ENCODE measurements at regions not wholly inside any gene's neighbourhood (a gene's known extent, or its start where the extent isn't known, plus 50 kb on each side); places are given as distances from the start of the nearest gene placed in this dataset.

DNA sequence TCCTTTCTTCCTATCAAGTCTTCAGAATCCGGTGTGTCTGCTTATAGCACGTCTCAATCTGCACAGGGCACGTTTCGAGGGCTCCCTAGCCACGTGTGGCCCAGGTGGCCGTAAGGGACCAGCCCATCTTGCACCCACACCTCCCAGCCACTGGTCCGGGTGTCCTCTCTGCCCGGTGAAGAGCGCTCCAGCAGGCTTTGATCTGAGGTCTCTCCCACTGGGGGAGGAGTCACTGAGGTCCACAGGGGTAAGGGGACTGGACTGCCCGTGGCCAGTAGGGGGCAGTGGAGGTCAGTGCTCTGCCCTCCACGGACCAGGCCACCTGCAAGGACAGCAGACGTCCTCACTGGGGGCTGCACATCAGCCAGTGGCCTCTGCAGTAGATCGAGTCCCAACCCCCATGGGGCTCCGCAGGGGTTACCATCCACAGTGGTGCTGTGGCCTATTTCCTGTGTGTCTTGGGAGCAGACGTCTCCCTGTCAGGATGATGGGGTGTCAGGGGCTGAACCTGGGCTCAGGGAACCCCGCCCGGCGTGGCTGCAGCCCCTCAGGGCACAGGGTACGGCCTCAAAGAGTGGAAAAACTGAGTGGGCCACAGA lies 204.1 kb upstream of the CIBAR2 start:
- TF ChIP-seq, protein P1, sequence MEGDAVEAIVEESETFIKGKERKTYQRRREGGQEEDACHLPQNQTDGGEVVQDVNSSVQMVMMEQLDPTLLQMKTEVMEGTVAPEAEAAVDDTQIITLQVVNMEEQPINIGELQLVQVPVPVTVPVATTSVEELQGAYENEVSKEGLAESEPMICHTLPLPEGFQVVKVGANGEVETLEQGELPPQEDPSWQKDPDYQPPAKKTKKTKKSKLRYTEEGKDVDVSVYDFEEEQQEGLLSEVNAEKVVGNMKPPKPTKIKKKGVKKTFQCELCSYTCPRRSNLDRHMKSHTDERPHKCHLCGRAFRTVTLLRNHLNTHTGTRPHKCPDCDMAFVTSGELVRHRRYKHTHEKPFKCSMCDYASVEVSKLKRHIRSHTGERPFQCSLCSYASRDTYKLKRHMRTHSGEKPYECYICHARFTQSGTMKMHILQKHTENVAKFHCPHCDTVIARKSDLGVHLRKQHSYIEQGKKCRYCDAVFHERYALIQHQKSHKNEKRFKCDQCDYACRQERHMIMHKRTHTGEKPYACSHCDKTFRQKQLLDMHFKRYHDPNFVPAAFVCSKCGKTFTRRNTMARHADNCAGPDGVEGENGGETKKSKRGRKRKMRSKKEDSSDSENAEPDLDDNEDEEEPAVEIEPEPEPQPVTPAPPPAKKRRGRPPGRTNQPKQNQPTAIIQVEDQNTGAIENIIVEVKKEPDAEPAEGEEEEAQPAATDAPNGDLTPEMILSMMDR (conservative IDR thresholded peaks at IDR 0.05; ENCODE audit: low read length): peak; percentile 89
- TF ChIP-seq EZH2phosphoT487 (IDR thresholded peaks at IDR 0.05; ENCODE audit: borderline replicate concordance): no peak

Data from Loucy (cell line).